HG02798 (cell line): ENCODE measurements at regions not wholly inside any gene's neighbourhood (a gene's known extent, or its start where the extent isn't known, plus 50 kb on each side); places are given as distances from the start of the nearest gene placed in this dataset.

Experiments
- ATAC-seq: cut with Tn5 transposase; IDR thresholded peaks from one replicate; pipeline ENCODE4 v1.9.1; 2021; ENCODE audit warnings: mild to moderate bottlenecking; ENCODE audit not compliant: unreplicated experiment, poor library complexity

GRCh38 chr15:92224843-92225242 is 168.8 kb upstream of the ST8SIA2 start:
- no peak for ATAC-seq

- ATAC-seq: no peak
Observed at GRCh38 chr15:92226020-92226612, 167.6 kb upstream of the ST8SIA2 start.

DNA sequence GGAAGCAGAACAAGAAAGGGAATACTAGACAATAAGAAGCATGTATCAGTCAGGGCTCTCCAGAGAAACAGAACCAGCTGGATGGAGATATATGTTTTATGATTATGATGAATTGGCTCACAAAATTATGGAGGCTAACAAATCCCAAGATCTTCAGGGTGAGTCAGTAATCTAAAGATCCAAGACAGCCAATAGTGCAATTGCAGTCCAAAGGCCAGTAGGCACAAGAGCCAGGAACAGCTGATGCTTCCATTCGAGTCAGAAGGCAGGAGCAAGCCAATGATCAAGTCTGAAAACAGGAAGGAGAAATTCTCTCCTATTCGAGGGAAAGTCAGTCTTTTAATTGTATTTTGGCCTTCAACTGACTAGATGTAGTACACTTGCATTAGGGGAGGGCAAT is 164.9 kb upstream of the ST8SIA2 start:
- ATAC-seq: no peak

GRCh38 chr15:92231461-92231860 is 162.2 kb upstream of the ST8SIA2 start:
- ATAC-seq: no peak

DNA sequence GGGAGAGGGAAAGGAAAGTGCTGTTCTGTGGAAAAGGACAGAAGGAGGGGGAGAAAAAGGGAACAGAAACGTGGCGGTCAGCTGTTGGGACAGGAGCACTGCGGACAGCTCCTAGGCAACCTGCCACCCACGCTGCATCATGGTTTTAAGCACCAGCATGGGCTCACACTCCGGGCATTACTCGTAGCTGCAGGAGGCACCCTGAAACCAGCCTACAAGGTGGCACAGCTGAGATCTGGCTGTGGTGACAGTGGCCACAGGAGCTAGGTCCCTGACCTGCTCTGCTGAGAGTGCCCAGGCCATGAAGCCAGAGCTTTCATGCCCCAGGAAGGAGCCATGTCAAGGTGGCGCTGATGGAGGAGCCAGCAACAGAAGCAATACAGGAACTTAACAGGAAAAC is 161.4 kb upstream of the ST8SIA2 start:
- ATAC-seq: no peak

GRCh38 chr15:92232876-92233275 is 160.8 kb upstream of the ST8SIA2 start:
- ATAC-seq: no peak

GRCh38 chr15:92243227-92243626 is 150.5 kb upstream of the ST8SIA2 start:
- ATAC-seq: no peak

DNA sequence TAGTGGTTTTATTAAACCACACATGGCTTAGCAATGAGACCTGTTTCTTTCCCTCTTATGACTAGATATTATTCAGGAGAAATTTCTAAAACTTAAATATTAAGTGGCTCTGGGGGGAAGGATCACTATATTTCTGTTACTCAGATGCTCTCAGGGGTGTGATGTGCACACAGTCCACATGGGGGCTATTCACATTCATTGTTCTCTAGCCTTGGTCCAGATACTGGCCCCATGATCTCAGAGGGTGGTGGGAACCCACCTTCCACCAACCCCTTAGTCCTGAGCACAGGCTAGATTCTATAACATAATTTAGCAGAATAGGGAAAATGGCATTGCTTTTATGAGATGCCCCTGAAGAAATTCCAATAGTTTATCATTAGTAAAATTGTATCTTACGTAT is 149.0 kb upstream of the ST8SIA2 start:
- no peak for ATAC-seq

GRCh38 chr15:92247649-92248242 is 145.9 kb upstream of the ST8SIA2 start:
- ATAC-seq: no peak

- ATAC-seq: no peak
Observed at GRCh38 chr15:92266796-92267685, 126.6 kb upstream of the ST8SIA2 start.

- no peak for ATAC-seq
Observed at GRCh38 chr15:92268900-92269299, 124.8 kb upstream of the ST8SIA2 start.

- ATAC-seq: no peak
Observed at GRCh38 chr15:92271179-92271578, 122.5 kb upstream of the ST8SIA2 start.

- no peak for ATAC-seq
Observed at GRCh38 chr15:92272106-92272505, 121.6 kb upstream of the ST8SIA2 start.

- no peak for ATAC-seq
Observed at GRCh38 chr15:92273286-92273685, 120.4 kb upstream of the ST8SIA2 start.

DNA sequence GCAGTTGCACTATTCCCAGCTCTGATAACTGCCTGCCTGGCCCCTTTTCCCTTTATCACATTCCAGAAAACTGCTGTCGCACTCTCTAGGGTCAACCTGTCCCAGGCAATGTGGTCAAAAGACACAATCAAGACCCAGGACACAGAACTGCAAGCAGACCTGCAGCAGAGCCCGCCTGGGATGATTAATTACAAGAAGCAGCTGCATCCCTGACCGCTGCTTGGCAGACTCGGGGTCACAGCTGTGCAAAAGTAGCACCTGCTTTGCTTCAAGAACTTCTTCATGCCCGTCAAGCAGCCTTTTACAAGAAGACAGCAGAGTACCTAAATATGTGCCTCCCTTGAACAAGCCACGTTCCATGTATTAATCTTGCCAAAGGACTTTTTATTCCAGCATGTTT is 120.0 kb upstream of the ST8SIA2 start:
- no peak for ATAC-seq

DNA sequence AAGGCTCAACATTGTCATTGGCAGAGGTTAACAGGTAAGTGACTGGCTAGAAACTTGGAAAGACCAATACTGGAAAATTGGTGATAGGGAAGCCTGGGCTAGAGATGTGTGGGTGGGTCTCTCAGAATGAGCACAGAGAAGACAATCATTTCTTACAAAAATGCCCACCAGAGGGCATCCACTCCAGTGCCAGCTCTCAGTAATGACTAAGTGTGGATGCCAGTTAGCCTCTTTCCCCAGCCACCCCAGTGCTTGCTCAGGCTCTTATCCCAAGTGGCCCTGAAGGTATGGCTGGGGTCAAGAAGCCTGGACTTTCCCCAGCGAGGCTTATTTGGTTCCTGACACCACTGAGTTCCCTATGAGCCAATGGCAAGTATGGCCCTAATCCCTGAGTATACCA is 115.9 kb upstream of the ST8SIA2 start:
- ATAC-seq: no peak

DNA sequence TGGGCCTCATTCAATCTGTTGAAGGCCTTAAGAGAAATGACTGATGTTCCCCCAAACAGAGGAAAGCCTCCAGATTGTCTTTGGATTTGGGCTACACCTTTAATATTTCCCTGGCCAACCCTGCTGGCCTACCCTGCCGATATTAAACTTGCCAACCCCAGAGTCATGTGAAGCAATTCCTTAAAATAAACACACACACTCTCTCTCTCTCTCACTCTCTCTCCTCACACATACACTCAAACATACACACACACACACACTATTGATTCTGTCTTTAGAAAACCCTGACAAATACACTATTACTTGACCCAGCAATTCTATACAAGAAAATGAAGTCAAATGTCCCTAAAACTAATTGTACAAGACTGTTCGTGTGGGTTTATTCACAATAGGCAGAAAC is 109.9 kb upstream of the ST8SIA2 start:
- no peak for ATAC-seq

GRCh38 chr15:92288755-92289154 is 104.9 kb upstream of the ST8SIA2 start:
- ATAC-seq: peak; percentile 72

- ATAC-seq: no peak
Observed at GRCh38 chr15:92289733-92290132, 103.9 kb upstream of the ST8SIA2 start.

DNA sequence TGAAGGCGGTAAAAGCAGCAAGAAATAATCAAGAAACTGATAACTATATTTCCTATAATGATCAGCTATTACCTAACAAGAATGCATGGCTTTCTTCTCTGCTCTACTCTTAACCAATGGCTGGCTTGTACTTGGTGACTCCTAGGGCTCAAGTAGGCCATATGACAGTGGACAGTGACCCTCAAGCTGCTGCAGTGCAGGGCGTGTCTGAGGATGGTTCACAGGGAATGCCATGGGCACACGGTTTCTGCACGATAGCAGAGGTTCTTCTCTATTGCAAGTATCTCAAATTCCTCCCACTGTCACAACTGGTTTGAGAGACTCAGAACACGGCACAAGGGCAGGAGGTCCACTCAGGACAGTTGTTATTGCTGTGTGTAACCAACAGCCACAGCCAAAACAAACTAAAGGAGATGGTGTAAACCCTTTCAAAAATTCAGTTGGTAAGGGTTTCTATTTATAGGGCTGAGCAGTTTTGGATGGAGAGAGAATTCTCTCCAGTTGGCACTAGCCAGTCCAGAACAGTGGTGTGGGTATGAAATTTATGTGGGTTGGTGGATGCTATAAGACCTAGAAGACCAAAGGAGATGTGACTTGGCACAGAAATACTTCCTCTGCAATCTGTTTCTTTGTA is 103.2 kb upstream of the ST8SIA2 start:
- ATAC-seq: no peak

DNA sequence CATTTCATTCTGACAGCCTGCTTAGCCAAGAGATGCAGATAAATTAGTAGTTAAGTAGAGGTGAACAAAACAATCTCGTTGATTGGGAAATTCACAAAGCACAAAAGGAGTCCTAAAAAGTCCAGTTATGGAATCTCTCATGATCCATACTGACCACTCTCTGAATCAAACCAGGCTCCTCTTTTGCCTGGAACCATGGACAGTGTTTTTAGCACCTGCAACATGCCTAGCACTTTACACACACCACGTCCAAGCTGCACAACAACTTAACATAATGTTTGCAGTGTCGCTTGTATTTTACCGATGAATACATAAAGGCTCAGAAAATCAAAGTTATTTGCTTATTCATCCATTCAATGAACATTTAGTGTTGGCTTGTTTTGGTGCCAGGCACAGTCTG is 101.8 kb upstream of the ST8SIA2 start:
- ATAC-seq: no peak
